ENCODE measurements at regions not wholly inside any gene's neighbourhood (a gene's known extent, or its start where the extent isn't known, plus 50 kb on each side); places are given as distances from the start of the nearest gene placed in this dataset.

DNA sequence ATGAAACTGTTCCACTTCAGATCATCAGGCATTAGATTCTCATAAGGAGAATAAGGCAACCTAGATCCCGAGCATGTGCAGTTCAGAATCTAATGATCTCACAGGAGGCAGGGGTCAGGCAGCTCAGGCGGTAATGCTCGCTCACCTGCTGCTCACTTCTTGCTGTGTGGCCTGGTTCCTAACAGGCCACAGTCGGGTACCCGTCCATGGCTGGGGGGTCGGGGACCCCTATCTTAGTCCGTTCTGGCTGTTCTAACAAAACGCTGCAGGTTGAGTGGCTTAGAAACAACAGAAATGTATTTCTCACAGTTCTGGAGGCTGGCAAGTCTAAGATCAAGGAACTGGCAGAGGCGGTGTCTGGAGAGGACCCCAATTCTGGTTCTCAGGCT lies 79.2 kb downstream of the ASB1 start:
- WGBS, 2 donors: 93 to 94% methylated on average over 9 of the region's 9 CpGs
- H3K36me3 ChIP-seq: no peaks in the 10 kb centered on the region
- no peak overlapping the region for H3K4me3 ChIP-seq
- H3K27ac ChIP-seq: no peak overlapping the region
- TF ChIP-seq, protein P1, sequence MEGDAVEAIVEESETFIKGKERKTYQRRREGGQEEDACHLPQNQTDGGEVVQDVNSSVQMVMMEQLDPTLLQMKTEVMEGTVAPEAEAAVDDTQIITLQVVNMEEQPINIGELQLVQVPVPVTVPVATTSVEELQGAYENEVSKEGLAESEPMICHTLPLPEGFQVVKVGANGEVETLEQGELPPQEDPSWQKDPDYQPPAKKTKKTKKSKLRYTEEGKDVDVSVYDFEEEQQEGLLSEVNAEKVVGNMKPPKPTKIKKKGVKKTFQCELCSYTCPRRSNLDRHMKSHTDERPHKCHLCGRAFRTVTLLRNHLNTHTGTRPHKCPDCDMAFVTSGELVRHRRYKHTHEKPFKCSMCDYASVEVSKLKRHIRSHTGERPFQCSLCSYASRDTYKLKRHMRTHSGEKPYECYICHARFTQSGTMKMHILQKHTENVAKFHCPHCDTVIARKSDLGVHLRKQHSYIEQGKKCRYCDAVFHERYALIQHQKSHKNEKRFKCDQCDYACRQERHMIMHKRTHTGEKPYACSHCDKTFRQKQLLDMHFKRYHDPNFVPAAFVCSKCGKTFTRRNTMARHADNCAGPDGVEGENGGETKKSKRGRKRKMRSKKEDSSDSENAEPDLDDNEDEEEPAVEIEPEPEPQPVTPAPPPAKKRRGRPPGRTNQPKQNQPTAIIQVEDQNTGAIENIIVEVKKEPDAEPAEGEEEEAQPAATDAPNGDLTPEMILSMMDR (IDR thresholded peaks at IDR 0.05): no peak
- TF ChIP-seq EP300 (IDR thresholded peaks at IDR 0.05) (no peak), POLR2A (IDR thresholded peaks at IDR 0.05) (no peak)
- DNase-seq (ENCODE audit: low spot score in 2 of 2): no peak
- H3K27me3 ChIP-seq: no peaks in the 10 kb centered on the region
- no peaks in the 10 kb centered on the region for H3K9me3 ChIP-seq
- peaks cover 0 to 16% (median 3%) of the 10 kb centered on the region in 4 donors for H3K4me1 ChIP-seq

DNA sequence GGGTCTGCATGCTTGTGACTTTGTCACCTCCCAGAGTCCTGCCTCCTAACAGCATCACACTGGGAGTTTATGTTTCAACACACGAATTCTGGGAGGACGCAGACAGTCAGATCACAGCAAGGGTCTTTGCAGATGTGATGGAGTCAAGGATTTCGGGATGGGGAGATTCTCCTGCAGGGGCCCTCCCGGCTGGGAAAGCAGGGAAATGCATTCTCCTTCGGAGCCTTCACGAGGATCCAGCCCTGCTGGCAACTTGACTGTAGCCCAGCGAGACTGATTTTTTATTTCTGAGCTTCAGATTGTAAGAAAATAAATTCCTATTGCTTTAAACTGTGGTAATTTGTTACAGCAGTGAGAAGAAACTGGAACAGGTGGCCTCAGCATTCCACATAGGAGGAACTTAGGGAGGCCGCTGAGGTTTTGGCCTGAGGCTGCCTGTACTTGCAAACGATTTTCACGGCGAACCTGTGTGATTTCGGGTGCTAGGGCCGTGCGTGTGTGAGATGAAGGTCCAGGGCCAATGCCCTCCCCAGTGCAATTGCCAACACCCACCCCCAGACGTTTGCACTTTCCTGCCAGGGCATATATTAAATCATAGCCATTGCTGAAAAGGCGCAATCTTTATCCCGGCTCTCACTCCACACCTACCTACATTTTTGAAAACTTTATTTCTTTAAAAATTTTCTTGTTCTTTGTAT lies 79.8 kb downstream of the ASB1 start:
- H3K27ac ChIP-seq: no peak overlapping the region
- H3K4me3 ChIP-seq: no peak overlapping the region
- no peaks in the 10 kb centered on the region for H3K36me3 ChIP-seq
- DNase-seq (ENCODE audit: low spot score in 2 of 2): no peak
- peaks cover 0 to 16% (median 3%) of the 10 kb centered on the region in 4 donors for H3K4me1 ChIP-seq
- no peaks in the 10 kb centered on the region for H3K9me3 ChIP-seq
- no peaks in the 10 kb centered on the region for H3K27me3 ChIP-seq
- 77 to 79% methylated on average over 17 of the region's 17 CpGs for WGBS, 2 donors
- no peak for TF ChIP-seq EP300 (IDR thresholded peaks at IDR 0.05)
- no peak for TF ChIP-seq POLR2A (IDR thresholded peaks at IDR 0.05)
- TF ChIP-seq, protein P1 (IDR thresholded peaks at IDR 0.05): no peak

DNA sequence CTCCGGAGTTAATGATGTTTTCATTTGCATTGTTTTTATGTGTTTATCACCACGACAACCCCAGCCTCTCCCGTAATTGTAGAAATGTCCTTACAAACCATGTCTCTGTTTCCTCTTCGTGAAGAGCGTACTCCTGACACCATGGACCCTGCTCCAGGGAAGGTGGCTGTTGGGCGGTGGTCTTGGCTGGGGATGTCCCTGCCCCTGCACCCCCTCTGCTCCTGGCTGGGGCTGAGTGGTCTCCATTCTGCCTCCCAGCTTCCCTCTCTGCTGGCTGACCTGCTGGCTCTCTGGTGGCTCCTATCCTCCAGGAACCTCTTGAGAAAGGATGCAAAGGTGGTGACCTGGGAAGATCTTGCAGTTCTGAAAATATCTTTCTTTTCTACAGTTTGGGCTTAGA lies 81.1 kb downstream of the ASB1 start:
- peaks cover 0 to 16% (median 3%) of the 10 kb centered on the region in 4 donors for H3K4me1 ChIP-seq
- DNase-seq (ENCODE audit: low spot score in 2 of 2): no peak
- H3K4me3 ChIP-seq: no peak overlapping the region
- TF ChIP-seq, protein P1 (IDR thresholded peaks at IDR 0.05): no peak
- TF ChIP-seq EP300 (IDR thresholded peaks at IDR 0.05) (no peak), POLR2A (IDR thresholded peaks at IDR 0.05) (no peak)
- H3K27ac ChIP-seq: no peak overlapping the region
- H3K36me3 ChIP-seq: no peaks in the 10 kb centered on the region
- no peaks in the 10 kb centered on the region for H3K9me3 ChIP-seq
- 75% methylated on average over 6 of the region's 6 CpGs for WGBS, 2 donors
- H3K27me3 ChIP-seq: no peaks in the 10 kb centered on the region

DNA sequence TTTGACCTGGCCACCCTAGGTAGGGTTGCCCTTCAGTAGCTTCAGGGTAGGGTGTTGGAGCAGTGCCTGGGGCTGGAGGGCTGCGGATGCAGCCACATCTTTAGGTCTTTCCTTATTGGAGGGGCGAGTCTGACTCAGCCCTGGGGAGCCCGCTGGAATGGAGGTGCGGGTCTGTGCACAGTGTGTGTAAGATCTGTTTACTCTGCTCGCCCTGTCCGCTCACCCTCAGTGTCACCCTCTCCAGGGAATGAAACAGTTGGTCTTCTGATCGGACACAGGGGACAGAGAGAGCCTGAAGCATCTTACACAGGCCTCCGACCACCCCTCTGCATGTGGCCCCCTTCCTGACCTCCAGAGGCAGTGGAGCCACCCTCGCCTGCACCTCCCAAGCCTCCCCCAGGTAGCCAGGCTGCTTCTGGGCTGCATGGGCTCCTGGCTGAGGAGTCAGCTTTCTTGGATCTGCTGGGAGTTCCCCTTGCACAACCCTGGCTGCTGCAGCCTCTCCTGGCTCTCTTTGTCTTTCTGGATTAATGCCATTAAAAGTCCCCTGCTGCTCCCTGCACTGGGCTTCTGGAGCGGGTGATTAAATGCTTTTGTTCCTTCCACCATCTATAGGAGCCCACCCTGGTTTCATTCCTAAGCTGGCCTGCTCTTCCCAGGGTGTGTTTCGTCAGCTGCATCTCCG lies 82.6 kb downstream of the ASB1 start:
- WGBS, 2 donors: 67 to 74% methylated on average over 9 to 12 of the region's 12 CpGs
- DNase-seq (ENCODE audit: low spot score in 2 of 2): no peak
- Histone ChIP-seq H3K27ac (no peak overlapping the region), H3K9me3 (peaks cover 0 to 4% (median 0%) of the 10 kb centered on the region in 4 donors), H3K4me1 (peaks cover 0 to 9% (median 2%) of the 10 kb centered on the region in 4 donors), H3K27me3 (no peaks in the 10 kb centered on the region), H3K4me3 (no peak overlapping the region), H3K36me3 (no peaks in the 10 kb centered on the region)
- TF ChIP-seq POLR2A (IDR thresholded peaks at IDR 0.05): no peak
- no peak for TF ChIP-seq EP300 (IDR thresholded peaks at IDR 0.05)
- TF ChIP-seq, protein P1 (IDR thresholded peaks at IDR 0.05): no peak

DNA sequence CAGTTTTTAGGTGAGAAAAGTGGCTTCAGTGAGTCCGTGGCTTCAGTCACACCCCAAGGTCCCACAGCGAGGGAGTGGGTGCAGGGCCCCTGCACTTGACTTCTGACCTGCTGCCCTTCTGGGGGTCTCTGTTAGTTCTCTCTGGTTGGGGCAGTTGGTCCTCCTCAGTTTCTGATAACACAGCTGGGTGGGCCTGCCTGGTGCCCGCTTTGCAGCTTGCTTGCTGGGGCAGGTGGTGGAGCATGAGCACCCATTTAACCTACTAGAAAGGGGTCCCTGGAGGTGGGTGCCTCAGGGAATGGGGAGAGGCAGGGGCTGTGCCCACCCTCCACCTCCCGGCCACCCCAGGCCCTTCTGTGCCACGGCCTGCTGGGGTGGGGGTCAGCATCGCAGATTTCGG lies 83.2 kb downstream of the ASB1 start:
- no peak for DNase-seq (ENCODE audit: low spot score in 2 of 2)
- Histone ChIP-seq H3K27me3 (no peaks in the 10 kb centered on the region), H3K27ac (no peak overlapping the region), H3K4me1 (peaks cover 0 to 3% (median 0%) of the 10 kb centered on the region in 4 donors), H3K4me3 (no peak overlapping the region), H3K9me3 (peaks cover 0 to 7% (median 0%) of the 10 kb centered on the region in 4 donors), H3K36me3 (no peaks in the 10 kb centered on the region)
- TF ChIP-seq POLR2A (IDR thresholded peaks at IDR 0.05) (no peak), EP300 (IDR thresholded peaks at IDR 0.05) (no peak)
- TF ChIP-seq, protein P1 (IDR thresholded peaks at IDR 0.05): no peak
- 79 to 84% methylated on average over 7 of the region's 7 CpGs for WGBS, 2 donors

Measured in tibial nerve (tissue), 4 donors.